Epithelial cell of esophagus (primary cell): ENCODE measurements at regions not wholly inside any gene's neighbourhood (a gene's known extent, or its start where the extent isn't known, plus 50 kb on each side); places are given as distances from the start of the nearest gene placed in this dataset.

Experiments used
- DNase-seq: peaks from one replicate; pipeline ENCODE4 v3.0.0; 2010; ENCODE audit warnings: low read depth
- H3K4me3 ChIP-seq: 2 replicates; pipeline ENCODE4 v1.5.1; 2011; ENCODE audit warnings: mild to moderate bottlenecking, low read length, control low read depth
- TF ChIP-seq, protein P1 (sequence below): IDR thresholded peaks from 2 replicates; pipeline ENCODE4 v1.5.1; 2011; ENCODE audit warnings: low read depth, mild to moderate bottlenecking, low read length, control low read depth, inconsistent platforms; ENCODE audit not compliant: insufficient read depth; ENCODE audit errors: missing control alignments

- TF ChIP-seq, protein P1, sequence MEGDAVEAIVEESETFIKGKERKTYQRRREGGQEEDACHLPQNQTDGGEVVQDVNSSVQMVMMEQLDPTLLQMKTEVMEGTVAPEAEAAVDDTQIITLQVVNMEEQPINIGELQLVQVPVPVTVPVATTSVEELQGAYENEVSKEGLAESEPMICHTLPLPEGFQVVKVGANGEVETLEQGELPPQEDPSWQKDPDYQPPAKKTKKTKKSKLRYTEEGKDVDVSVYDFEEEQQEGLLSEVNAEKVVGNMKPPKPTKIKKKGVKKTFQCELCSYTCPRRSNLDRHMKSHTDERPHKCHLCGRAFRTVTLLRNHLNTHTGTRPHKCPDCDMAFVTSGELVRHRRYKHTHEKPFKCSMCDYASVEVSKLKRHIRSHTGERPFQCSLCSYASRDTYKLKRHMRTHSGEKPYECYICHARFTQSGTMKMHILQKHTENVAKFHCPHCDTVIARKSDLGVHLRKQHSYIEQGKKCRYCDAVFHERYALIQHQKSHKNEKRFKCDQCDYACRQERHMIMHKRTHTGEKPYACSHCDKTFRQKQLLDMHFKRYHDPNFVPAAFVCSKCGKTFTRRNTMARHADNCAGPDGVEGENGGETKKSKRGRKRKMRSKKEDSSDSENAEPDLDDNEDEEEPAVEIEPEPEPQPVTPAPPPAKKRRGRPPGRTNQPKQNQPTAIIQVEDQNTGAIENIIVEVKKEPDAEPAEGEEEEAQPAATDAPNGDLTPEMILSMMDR: no peak
- no peak overlapping the region for H3K4me3 ChIP-seq
- peak; percentile 21 for DNase-seq
Measured at GRCh38 chr18:59990121-59990823, 90.5 kb downstream of the PMAIP1 start.

DNA sequence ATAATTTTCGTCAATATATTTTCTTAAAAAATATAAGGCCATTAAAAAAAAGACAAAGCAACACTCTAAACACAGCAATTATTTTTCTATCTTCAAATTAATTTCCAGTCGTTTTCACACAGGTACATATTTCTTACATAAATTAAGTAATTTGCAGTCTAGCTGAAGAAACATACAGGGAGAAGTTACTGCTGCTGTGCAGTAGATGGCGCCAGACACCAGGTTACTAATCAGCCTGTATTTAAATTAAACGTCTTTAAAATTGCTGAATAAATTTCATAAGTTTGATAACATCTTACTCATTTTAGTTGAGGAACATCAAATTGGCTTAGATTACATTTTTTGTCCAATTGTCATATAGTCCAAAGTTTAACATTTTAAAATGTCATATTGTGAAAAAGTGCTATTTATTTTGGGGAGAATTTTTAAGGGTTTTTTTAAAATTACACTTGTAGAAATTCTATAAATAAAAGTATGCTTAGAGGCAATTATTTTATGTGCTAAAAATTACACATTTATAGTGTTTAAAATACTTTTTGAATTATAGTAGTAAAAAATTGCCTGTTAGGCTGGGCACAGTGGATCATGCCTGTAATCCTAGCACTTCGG is 88.4 kb downstream of the PMAIP1 start:
- TF ChIP-seq, protein P1: peak; percentile 94
- peak; percentile 76 for DNase-seq
- no peak overlapping the region for H3K4me3 ChIP-seq

- DNase-seq: no peak
- no peak overlapping the region for H3K4me3 ChIP-seq
- TF ChIP-seq, protein P1: no peak
Measured at GRCh38 chr18:59987102-59987501, 87.3 kb downstream of the PMAIP1 start.

DNA sequence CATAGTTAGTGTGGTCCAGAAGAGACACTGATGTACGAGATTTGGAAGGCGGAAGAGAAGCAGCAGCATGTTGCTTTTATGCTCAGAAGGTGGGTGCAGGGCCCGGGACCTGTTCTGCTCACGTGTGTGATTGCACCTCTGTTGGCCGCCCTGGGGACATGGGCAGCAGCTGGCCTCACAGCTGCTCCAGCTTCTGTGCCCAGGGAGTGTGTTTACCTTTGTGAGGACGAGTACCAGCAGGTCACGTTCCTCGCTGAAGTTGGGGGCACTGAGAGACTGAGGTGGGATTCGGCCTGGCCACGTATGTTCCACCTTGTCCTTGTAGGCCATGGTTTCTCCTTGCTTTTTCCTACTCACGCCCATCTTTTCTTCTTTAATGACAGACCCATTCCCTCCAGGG is 86.3 kb downstream of the PMAIP1 start:
- DNase-seq: no peak
- no peak overlapping the region for H3K4me3 ChIP-seq
- TF ChIP-seq, protein P1: no peak

- no peak overlapping the region for H3K4me3 ChIP-seq
- DNase-seq: peak; percentile 55
- TF ChIP-seq, protein P1: no peak
Measured at GRCh38 chr18:59985289-59985688, 85.5 kb downstream of the PMAIP1 start.

DNA sequence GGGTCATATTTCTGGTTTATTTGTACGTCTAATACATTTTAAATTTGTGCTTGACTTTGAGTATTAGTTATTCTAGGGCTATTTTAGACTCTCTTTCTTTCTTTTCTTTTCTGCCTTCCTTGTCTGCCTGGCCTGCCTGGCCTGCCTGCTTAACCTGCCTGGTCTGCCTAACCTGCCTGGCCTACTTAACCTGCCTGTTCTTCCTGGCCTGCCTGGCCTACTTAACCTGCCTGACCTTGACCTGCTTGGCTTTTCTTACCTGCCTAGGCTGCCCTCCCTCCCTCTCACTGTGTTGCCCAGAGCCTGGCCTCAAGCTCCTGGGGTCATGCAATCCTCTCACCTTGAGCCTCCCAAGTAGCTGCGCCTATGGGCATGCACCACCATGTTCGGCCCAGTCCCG is 83.7 kb downstream of the PMAIP1 start:
- TF ChIP-seq, protein P1: no peak
- DNase-seq: peak; percentile 34
- H3K4me3 ChIP-seq: no peak overlapping the region

GRCh38 chr18:59980188-59980637 is 80.4 kb downstream of the PMAIP1 start:
- no peak overlapping the region for H3K4me3 ChIP-seq
- no peak for DNase-seq
- TF ChIP-seq, protein P1: no peak
